ENCODE measurements at regions not wholly inside any gene's neighbourhood (a gene's known extent, or its start where the extent isn't known, plus 50 kb on each side); places are given as distances from the start of the nearest gene placed in this dataset.

GRCh38 chr14:85188836-85189235 lies 341.1 kb upstream of the FLRT2 start:
- TF ChIP-seq CTCF (IDR thresholded peaks at IDR 0.05; ENCODE audit: poor library complexity) (no peak), EZH2 (IDR thresholded peaks at IDR 0.05; ENCODE audit: borderline replicate concordance) (no peak)
